HG03139 (cell line): ENCODE measurements at regions not wholly inside any gene's neighbourhood (a gene's known extent, or its start where the extent isn't known, plus 50 kb on each side); places are given as distances from the start of the nearest gene placed in this dataset.
"Not testable (repeated sequence)": the region's sequence is repeated elsewhere in the genome, so short reads cannot be mapped to it uniquely, and the experiment has no call there.

Experiments used
- ATAC-seq: cut with Tn5 transposase; IDR thresholded peaks from one replicate; pipeline ENCODE4 v1.9.1; 2021; ENCODE audit not compliant: unreplicated experiment

DNA sequence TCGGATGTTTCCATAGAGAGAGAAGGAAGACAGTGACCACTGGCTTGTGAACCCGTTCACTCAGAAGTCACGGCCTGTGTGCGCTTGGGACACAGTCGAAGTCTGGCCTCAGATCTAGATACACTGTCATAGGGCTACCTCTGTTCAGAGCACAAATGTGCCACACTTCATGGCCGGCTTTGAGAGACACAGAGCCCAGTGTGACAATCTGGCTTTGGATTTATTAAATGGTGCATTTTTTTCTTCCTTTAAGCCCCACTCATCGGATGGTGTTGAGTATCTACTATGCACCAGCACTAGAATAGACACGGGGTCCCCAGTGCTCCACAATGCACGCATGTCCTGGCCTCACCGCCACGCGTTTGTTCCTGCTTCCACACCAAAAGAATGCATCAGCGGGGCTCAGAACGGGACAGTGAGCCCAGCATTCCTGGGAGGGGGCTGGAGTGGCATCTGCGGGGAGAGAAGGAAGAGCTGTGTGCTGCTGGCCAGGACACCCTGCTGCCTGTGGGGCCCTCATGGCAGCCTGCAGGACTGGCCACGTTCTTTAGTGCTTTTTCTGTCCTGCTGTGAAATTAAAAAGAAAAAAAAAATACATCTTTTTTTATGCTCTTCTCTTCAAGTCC lies 738.9 kb upstream of the SALL3 start:
- no peak for ATAC-seq

DNA sequence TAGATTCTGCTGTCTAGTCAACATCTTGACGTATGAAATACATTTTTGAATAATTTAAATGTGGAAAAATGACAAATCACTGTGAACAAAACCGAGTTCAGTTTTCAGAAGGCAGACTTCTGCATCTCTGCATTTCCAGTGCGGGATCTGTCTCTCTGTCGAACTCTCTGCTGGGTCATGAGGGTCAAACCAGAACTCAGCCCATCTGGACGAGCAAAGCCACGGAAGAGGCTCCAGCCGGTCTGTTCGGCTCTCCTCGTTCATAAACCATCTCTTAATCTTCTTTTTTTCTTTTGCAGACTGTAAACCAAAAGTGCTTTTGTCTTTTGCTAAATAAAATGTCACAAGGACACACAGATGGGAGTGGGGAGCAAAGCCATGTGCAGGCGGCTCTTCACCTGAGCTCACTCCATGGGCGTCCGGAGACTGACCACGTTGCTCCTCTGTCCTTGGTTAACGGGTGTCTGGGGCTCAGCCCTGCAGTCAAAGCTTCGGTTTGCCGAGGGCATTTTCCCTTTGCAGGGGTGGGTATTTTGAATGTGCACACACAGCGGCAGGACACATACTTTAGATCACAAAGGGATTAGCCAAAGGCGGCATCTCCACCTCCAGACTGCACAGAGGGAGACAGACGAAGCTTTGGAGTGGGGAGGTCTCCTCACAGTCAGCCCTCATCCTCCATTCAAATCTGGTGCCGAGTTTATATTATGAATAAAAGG lies 737.9 kb upstream of the SALL3 start:
- no peak for ATAC-seq

DNA sequence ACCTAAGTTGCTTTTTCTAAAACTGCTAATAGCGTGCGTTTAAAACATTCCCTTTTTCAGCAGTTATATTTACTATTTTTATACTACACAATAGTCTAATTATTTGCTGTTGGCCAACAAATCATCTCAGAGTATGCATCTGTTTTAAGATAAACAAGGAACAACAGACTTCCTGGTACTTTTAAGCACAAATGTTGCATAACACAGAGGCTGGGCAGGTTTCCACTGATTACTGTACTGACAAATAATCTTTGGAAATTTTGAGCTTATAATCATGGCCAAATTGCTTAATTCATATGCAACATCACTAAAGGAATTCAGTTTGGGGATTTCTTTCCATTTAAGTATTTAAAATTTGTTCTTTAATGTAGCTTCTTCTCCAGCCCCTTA lies 737.4 kb upstream of the SALL3 start:
- ATAC-seq: no peak

DNA sequence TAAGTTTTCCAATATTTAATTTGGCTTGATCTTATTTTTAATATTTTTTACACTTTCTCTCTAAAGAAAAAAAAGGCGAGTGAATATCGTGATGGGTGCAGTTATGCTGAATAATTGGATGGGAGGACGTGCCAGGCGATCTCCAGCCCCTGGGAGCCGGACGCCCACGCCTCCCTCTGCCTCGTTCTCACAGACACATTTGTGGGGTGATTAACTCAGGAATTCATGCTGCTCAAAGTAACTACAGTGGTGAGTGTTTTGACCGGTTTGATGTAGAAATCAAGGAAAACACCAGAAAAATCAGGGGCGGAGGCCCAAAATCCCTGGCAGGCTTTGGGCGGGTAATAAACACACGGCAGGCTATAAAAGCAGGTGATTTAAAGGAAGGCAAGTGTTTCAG lies 736.8 kb upstream of the SALL3 start:
- no peak for ATAC-seq

DNA sequence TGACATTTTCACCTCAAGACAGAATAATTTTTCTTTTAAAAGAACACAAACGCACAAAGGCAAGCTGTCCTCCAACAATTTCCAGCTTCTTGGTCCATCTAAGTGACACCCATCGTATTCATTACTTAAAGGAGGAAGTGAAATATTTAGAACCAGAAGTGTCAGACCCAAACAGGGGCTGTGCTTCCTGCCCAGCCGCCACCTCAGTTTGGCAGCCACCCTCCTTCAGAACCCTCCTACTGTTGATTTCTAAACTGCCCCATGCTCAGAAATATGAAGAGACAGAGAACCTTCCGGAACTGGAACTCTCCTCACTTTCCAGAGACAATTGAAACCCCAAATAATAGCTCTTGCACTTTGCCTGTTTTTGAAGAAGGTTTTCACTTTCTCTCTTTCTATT lies 734.8 kb upstream of the SALL3 start:
- no peak for ATAC-seq

DNA sequence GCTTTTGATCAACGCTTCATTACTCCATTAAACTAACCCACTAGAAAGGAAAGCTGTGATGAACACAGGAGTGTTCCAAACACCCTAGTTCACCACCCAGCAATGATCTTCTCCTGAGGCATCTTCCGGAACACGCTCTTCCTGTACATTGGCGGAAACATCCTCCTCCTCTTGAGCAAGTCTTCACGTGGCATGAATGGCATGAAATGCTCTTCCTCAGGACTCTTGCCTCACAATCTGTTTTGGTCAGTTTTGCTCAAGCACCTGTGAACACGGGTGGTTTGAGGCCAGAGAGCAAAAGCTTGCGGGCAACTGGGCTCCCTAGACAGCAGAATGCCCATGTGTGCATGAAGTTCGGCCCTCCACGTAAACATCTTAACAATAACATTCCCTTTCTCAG lies 734.2 kb upstream of the SALL3 start:
- no peak for ATAC-seq

DNA sequence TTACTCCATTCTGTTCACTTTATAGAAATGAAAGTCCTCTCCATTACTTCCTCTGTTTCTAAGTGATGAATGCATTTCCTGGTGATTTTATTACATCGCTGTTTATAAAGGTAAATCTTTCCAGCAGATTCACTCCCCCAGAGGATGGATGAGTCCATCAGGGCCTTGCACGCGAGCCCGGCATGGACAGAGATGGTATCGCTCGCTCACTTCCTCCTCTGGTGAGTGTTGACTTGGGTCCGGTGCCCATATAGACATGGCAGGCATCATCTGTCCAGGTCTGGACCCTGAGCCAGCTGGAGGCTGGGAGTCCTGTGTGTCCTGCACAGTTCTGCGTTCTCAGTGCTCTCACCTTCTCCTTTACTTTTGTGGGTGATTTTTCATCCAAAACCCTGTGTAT lies 733.6 kb upstream of the SALL3 start:
- ATAC-seq: no peak

DNA sequence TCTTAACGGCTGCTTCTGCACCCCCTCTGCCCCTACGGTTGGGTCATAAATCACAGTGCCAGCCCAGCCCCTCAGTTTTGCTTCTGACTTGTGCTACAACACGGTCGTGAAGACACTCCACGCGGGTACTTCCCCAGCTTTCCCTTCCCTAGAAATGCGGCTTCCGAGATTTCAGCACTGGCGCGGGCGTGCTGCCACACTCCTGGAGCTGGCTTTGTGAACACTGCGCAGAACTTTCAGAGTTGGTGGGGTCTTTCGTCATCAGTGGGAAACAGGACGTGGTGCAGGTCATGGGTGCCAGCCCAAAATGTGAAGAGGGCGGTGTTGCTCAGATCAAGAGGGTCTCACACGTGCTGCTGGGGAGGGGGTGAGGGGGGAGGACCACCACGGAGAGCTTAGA lies 733.0 kb upstream of the SALL3 start:
- ATAC-seq: no peak

DNA sequence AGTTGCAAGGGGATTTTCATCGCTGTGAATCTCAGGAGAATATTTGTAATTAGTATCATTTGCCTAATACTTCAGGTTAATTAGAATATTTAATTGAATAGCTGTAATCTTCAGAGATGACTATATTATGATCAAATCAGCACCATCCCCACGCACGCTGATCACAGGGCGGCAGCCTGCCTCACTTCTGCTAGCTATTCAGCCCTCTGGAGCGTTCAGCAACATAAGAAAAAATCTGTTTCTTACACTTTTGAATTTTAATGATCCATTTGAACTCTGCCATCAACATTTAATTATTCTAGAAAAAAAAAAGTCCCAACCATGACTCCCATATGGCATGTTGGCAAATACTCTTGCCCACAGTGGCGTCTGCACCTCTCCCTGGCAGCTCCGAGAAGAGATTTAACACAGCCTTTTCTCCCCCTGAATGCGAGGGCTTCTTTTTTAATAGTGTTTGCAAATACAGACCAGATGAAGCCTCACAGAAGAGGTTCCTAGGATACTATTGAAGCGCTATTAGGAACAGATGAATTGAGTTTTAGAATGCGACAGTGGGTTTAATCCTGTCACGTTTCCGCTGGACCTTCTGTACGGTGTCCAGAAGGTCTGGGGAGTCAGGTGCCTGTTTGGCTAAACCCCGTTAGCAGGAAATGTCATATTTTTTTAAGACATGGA lies 731.9 kb upstream of the SALL3 start:
- no peak for ATAC-seq

DNA sequence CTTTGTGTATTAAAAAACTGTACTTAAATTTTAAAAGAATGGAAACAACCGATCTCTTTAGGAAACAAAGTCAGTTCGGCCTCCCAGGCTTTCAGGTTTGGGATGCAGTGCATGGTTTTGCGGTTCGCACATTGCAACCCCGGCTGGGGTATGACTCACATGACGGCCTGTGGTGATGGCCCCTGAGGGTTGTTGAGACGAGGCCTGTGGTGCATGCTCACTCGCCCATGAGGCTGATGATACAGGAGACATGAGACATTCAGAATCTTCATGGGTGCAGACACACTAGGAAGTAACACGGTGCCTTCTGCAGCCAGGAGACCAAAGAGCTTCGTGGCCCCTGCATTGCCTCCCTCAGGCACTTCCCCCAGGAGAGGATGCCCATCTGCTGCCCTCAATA lies 724.6 kb upstream of the SALL3 start:
- ATAC-seq: no peak

DNA sequence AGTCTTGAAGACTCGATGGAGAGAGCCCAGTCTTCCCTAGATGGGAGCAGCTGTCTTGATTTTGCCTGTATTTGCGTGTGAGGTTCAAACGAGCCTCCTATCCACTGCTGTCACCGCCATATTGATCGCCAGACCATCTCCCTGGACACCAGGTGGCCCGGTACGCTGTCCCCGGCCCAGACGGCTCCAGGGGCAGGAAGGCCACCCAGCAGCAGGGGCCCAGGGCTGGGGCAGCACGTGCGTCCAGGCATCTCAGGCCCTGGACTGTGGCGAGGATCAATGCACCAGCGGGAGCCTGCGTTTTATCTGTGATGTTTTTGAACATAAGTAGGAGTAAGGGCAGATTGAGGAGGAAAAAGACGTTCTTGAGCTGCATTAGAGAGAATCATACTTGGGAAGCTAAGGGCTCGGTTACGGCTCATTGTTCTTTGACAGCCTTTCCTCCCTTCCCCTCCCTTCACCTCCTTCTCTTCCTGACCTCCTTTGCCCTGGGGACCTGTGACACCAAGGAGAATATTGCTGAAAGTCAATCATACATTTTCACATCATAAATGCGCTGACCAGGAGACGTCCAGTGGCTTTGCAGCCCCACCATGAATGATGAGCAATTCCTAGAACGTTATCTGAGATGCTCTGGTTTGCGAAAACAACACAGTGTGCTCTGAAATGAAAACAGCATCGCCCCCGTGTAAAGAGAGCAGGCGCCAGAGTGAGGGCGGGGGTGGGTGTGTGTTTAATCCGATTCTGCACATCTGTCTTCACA lies 711.2 kb upstream of the SALL3 start:
- no peak for ATAC-seq

DNA sequence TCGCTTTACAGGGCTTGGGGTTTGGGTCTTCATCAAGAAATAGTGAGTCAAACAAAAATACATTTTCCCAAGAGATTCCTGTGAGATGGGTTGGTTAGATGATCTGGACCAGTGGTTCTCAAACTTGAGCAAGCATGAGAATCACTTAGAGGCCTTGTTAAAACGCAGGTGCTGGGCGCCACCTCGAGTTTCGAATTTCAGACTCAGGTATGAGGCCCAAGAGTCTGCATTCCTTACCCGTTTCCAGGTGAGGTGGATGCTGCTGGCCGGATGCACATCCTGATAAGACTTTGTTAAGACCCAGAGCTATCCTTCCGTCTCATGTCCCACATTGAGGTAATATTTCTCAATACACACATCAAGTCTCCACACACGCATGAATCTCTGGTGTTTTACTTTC lies 707.8 kb upstream of the SALL3 start:
- ATAC-seq: no peak

DNA sequence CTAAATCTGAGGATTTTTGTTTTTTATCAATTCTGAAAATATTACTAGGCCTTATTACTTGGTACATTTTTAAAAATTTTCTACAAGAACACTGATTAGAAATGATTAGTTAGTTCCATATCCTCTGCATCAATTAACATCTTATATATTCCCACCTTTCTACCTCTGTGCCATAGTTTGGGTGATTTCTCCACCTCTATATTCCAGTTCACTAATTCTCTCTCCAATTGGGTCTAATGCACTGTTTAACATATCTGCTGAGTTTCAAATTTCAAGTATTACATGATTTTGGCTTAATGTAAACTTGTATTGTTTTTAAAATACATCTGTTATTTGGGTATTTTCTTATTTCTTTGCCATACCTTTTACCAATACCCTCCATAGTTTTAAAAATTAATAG lies 705.7 kb upstream of the SALL3 start:
- ATAC-seq: no peak

DNA sequence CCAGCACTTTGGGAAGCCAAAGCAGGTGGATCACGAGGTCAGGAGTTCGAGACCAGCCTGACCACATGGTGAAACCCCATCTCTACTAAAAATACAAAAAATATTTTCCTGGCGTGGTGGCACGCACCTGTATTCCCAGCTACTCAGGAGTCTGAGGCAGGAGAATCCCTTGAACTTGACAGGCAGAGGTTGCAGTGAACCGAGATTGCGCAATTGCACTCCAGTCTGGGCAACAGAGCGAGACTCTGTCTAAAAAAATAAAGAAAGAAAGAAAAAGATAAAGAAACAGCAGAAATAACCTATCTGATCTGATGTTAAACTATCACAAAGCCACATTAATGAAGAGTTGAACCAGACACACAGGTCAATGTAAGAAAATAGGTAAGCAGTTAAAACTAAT lies 696.2 kb upstream of the SALL3 start:
- not testable (repeated sequence) for ATAC-seq

DNA sequence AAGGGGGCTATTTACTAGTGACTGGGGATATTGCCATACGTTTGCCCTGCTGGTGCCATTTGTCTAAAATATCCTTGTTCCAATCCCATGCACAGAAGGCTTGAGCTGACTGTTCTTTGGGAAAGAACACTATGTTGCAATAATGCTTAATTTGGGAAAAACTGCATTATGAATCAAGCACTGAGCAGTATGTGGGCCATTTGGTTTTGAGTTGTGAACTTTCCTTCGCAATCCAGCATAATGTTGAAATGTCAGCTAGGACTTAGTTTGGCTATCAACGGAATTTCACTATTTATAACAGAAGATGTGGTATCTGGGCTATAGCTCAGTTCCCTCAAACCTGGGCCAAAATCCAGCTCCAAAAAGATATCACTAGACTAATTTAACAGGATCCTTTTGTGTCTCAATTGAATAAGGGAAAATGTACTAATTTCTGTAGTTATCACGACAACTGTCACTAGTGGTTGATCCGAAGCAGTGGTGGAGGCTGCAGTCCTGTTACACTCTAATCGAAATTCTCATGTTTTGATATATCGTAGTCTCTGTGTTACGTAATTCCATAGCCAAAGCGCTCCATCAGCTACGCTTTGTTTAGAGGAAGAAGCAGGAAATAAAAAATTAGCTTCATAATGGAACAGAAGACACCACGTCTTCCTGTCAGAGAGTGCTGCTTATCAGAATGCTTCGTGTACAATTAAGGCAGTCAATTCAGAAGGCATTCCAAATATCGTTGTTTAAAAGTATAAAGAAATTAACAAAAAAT lies 686.8 kb upstream of the SALL3 start:
- ATAC-seq: no peak

DNA sequence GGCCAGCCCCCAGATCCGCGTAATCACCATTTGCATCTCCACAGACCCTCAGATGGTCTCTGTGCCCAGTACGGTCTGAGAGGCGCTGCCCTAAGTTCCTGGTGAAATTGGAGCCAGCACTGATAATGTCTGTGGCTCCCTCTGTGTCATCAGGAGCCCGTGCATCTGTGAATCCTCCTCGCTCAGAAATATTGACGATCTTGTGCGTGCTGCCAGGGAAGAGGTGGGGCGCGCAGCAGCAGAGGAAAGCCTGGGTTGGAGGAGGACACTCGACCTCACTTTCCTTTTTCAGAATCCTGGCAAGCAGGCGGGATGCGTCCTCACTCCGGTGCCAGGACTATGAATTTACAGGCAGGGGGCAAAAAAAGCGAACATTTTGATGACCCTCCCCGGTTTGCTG lies 686.1 kb upstream of the SALL3 start:
- ATAC-seq: no peak

DNA sequence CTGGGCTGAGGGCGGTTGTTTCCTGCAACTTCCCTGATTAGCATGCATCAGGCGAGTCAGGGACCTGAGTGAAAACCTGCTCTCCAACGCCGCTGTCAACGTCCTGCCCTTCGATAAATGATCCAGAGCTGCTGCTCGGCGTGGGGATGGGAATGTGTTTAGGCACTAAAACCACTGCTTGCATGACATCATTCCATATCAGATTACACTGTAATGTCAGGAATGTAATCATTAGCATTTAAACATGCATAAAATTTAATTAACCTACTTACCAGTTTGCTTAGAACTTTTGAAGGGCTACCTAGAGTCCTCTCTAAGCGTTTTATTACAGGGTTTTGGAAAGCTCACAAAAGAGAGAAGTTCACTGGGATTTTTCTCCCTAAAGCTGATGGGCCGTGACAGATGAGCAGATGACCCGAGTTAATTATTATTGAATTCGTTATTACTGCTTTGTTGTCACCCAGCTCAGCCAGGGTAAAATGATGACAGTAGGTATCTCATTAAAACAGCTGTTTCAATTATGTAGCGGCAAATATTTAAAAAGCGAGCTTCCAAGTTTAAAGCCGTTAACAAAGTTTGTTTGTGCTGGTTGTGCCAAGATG lies 685.6 kb upstream of the SALL3 start:
- ATAC-seq: no peak

DNA sequence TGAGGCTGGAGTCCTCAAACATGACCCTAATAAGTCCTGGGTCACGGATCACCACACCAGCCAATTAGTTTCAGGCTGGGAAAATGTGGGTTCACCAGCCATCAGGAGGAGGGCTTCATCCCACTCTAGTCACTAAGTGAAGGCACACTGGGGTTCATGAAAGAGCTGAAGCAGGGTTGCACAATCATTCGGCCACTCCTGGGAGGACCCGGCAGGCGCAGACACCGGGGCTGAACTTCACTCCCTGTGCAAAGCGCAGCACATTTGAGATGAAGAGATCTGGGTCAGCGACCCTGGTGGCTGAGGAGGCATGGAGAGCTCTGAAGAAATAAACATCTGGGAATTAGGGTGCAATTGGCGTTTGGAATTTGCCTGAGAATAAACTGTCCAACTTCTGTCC lies 684.4 kb upstream of the SALL3 start:
- ATAC-seq: no peak

DNA sequence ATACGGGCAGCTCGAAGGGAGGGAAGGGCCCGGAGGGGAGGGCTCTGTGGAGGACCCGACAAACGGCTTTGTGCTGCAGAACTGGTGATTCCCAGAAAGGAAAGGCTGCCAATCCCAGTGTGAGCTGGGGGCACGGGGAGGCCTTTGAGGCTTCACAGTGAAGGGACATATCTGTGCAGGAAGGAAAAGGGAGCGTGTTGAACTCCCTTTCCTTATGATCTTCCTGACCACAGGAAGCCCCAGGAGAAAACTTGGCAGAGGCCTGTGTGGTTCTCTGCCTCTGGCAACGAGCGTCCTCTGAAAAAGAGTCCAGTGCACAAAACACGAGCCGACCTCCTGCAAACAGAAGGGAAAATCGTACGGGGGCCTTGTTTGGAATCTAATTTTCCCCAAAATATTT lies 683.5 kb upstream of the SALL3 start:
- ATAC-seq: no peak

DNA sequence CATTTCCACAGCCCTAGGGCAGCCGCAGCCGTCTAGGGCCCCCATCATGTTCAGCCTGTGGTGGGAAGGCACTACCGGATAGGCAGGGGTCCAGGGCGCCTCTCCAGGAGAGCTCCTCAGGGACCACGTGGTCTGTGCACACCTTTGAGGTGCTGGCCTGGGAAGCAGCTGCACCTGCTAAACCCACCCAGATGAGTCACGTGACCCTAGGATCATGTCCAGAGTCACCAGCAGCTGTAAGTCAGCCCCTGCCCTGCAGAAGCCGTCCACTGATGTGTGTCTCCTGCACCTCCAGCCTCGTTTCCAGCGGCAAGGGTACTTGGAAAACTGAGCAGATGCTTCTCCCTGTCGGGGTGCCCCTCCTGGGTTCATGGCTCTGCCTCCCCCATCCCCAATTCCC lies 682.6 kb upstream of the SALL3 start:
- no peak for ATAC-seq
